ENCODE measurements at regions not wholly inside any gene's neighbourhood (a gene's known extent, or its start where the extent isn't known, plus 50 kb on each side); places are given as distances from the start of the nearest gene placed in this dataset.

- ATAC-seq (no peak), DNase-seq (ENCODE audit: low spot score in 2 of 2) (no peak)
- Mint-ChIP-seq H3K9me3 (no peaks in the 10 kb centered on the region), H3K4me1 (peaks cover 6% of the 10 kb centered on the region), H3K4me3 (no peak overlapping the region), H3K36me3 (no peaks in the 10 kb centered on the region), H3K27ac (no peak overlapping the region)
Measured at GRCh38 chr5:135194126-135194488, 160.1 kb upstream of the PITX1 start.

DNA sequence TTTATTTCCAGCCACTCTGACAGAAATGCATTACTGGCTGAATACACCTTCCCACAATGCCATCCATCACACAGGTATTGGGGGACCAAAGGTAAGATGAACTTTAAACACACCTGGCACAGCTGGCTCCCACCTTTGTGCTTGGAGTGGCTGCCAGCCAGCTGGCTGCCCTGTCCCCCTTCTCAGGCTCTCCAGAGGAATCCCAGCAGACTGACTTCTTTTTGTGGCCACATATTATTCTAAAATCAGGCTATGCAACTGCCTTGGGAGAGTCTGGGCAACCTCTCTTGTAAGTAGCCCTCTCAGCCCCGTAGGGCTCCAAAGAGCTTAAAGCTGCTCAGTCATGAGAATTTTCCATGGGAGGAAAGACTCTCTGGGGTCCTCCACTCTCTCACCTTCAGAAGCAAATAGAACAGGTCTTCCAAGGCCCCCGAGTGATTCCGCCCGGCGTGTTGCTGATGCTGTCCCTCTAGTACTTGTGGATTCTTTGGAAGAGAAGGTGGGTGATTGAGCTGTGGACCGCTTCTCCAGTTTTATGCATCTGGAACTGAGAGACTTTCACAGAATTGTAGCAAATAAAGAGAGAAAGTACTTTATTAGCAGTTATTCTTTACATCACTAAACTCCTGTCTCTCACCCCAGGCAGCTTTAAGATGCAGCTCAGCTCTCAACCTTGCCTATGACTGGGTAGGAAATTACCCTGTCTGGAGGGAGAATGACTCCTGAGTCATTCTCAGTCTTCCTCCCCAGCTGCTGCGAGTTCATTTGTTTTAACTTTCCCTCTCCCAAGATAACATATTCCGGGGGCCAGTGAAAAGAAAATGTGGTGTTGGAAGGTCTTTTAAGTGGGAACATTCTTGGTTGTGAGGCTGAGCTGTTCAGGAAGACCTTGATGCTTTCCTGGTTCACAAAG is 159.4 kb upstream of the PITX1 start:
- Mint-ChIP-seq H3K4me1 (peaks cover 6% of the 10 kb centered on the region), H3K4me3 (no peak overlapping the region), H3K9me3 (no peaks in the 10 kb centered on the region), H3K36me3 (no peaks in the 10 kb centered on the region), H3K27ac (no peak overlapping the region)
- ATAC-seq (no peak), DNase-seq (ENCODE audit: low spot score in 2 of 2) (no peak)

DNA sequence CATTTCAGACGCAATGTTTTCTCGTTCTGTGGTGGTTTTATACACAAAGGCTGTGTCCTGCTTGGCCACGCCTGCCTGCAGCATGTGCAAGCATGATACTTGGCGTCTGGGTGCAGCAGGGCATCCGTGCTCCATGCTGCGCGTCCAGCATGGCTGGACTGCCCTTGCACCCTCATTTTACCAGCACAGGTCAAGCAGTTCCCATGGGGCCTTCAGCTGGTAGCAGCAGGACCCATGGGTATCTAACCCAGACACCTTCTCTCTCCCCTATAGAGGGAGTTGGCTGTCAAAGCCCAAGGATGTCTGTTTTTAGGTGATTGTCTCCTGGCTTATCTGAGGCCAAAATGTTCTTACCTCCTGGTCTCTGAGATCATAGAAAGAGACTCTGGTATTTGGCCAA is 158.3 kb upstream of the PITX1 start:
- H3K36me3 Mint-ChIP-seq = no peaks in the 10 kb centered on the region
- ATAC-seq (no peak), DNase-seq (ENCODE audit: low spot score in 2 of 2) (no peak)
- no peak overlapping the region for H3K27ac Mint-ChIP-seq
- peaks cover 6% of the 10 kb centered on the region for H3K4me1 Mint-ChIP-seq
- no peaks in the 10 kb centered on the region for H3K9me3 Mint-ChIP-seq
- no peak overlapping the region for H3K4me3 Mint-ChIP-seq

- peak; percentile 89 for ATAC-seq
- Mint-ChIP-seq H3K36me3 (no peaks in the 10 kb centered on the region), H3K9me3 (no peaks in the 10 kb centered on the region), H3K27ac (no peak overlapping the region), H3K4me3 (peak overlapping the region; percentile 62), H3K4me1 (peaks cover 6% of the 10 kb centered on the region)
- peak; percentile 52 to 83 for DNase-seq (ENCODE audit: low spot score in 2 of 2)
Measured at GRCh38 chr5:135191084-135191826, 157.2 kb upstream of the PITX1 start.

DNA sequence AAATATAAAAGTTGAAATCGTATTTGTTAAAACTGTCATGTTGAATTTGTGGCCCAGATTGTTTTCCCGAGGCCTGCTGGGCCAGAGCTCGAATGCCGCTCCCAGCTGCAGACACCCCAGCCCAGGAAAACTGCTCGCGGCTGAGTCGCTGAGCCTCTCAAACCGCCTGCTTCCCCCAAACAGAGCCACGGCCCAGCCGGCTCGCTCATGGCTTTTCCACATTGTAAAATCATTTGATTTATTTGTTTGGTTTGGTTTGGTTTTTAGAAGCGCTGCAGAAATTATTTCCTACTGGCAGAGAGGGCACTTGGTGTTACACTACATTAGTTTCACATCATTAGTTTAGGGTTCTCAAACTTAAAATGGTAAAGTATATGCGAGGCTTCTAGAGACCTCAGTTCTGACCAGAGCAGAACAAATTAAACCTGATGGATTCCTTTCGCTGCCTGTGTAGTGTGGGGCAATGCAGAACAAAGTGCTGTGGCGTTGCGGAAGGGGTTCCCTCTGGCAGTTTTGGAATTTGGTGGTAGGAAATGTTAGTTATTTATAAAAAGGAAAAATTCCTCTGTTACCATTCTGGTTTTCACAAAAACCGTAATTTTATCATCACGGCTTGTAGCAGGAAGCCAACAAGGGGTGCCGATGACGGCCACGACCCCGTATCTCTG is 156.5 kb upstream of the PITX1 start:
- H3K9me3 Mint-ChIP-seq = no peaks in the 10 kb centered on the region
- DNase-seq (ENCODE audit: low spot score in 2 of 2) (no peak), ATAC-seq (no peak)
- H3K36me3 Mint-ChIP-seq = no peaks in the 10 kb centered on the region
- H3K27ac Mint-ChIP-seq = no peak overlapping the region
- H3K4me1 Mint-ChIP-seq = peaks cover 6% of the 10 kb centered on the region
- peak overlapping the region; percentile 62 for H3K4me3 Mint-ChIP-seq

GRCh38 chr5:135189024-135189423 is 155.0 kb upstream of the PITX1 start:
- H3K27ac Mint-ChIP-seq = no peak overlapping the region
- no peak overlapping the region for H3K4me3 Mint-ChIP-seq
- H3K9me3 Mint-ChIP-seq = no peaks in the 10 kb centered on the region
- H3K4me1 Mint-ChIP-seq = peaks cover 6% of the 10 kb centered on the region
- ATAC-seq = no peak
- no peak for DNase-seq (ENCODE audit: low spot score in 2 of 2)
- H3K36me3 Mint-ChIP-seq = no peaks in the 10 kb centered on the region

- no peaks in the 10 kb centered on the region for H3K9me3 Mint-ChIP-seq
- H3K4me3 Mint-ChIP-seq = no peak overlapping the region
- peaks cover 6% of the 10 kb centered on the region for H3K4me1 Mint-ChIP-seq
- DNase-seq (ENCODE audit: low spot score in 2 of 2) (no peak), ATAC-seq (no peak)
- no peaks in the 10 kb centered on the region for H3K36me3 Mint-ChIP-seq
- H3K27ac Mint-ChIP-seq = no peak overlapping the region
Measured at GRCh38 chr5:135188233-135188914, 154.3 kb upstream of the PITX1 start.

DNA sequence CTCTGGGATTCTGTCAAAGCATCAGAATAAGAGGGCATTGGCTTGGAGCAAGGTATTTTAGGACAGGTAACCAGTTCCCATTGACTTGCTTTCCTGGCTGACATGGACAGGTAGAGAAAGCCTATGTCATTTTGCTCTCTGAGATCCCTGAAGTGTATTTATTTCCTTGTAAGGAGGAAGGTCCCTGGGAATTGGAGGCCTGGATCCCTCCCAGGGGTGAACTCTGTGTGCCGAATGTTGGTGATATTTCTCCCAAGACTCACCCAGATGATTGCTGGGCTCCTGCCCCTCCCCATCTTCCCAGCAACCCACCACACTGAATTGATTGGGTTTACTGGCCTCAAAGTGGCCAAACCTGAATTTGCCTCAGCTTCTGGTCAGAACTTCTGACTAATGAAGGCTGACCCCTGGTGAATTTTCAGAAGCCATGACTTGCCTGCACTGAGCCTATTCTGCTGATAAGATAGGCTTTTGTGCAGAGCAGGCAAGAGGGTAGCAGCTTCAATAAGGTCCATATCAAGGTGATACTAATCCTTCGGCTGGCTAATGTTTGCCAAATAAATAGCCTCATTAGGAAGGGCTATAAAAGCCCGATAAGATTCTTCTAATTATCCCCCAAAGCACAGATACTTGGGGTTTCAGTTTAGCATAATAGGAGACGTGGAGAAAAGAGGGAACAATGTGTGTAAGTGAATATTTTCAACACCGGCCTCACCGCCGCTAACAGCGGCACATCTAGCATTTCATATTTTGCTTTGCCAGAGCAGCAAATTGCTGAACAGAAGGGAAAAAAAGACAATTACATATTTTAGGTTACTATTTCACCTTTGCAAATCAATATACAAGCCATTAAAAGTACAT is 152.9 kb upstream of the PITX1 start:
- no peak overlapping the region for H3K4me3 Mint-ChIP-seq
- DNase-seq (ENCODE audit: low spot score in 2 of 2) (no peak), ATAC-seq (no peak)
- H3K9me3 Mint-ChIP-seq = no peaks in the 10 kb centered on the region
- no peaks in the 10 kb centered on the region for H3K36me3 Mint-ChIP-seq
- H3K27ac Mint-ChIP-seq = no peak overlapping the region
- H3K4me1 Mint-ChIP-seq = peaks cover 6% of the 10 kb centered on the region

GRCh38 chr5:135185481-135186065 is 151.5 kb upstream of the PITX1 start:
- H3K4me3 Mint-ChIP-seq = no peak overlapping the region
- DNase-seq (ENCODE audit: low spot score in 2 of 2) (no peak), ATAC-seq (peak; percentile 33)
- no peaks in the 10 kb centered on the region for H3K36me3 Mint-ChIP-seq
- H3K27ac Mint-ChIP-seq = no peak overlapping the region
- H3K4me1 Mint-ChIP-seq = no peaks in the 10 kb centered on the region
- no peaks in the 10 kb centered on the region for H3K9me3 Mint-ChIP-seq

DNA sequence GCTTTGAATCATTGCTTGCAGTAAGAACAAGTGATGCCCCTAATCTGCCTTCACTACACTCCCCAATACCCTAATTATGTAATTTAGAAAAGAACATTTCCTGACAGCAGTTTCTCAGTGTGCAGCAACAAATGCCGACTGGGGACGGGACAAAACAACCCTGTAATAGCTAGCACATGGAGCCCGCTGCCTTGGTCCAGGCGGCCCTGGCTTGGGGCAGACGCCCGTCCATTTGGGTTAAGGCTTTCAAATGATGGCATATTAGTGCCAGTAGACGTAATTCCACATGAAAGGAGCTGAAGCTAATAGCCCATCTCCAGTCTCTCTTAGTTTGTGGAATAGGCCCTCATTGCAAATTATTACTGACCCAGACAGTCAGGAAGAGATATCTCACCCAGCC is 150.6 kb upstream of the PITX1 start:
- H3K27ac Mint-ChIP-seq = no peak overlapping the region
- no peaks in the 10 kb centered on the region for H3K4me1 Mint-ChIP-seq
- H3K4me3 Mint-ChIP-seq = no peak overlapping the region
- ATAC-seq (no peak), DNase-seq (ENCODE audit: low spot score in 2 of 2) (no peak)
- no peaks in the 10 kb centered on the region for H3K36me3 Mint-ChIP-seq
- H3K9me3 Mint-ChIP-seq = no peaks in the 10 kb centered on the region

- Mint-ChIP-seq H3K4me1 (no peaks in the 10 kb centered on the region), H3K27ac (no peak overlapping the region), H3K4me3 (no peak overlapping the region), H3K9me3 (no peaks in the 10 kb centered on the region), H3K36me3 (no peaks in the 10 kb centered on the region)
- no peak for ATAC-seq
- DNase-seq (ENCODE audit: low spot score in 2 of 2) = no peak
Measured at GRCh38 chr5:135183464-135183863, 149.4 kb upstream of the PITX1 start.

GRCh38 chr5:135182675-135183074 is 148.6 kb upstream of the PITX1 start:
- peak; percentile 8 for ATAC-seq
- no peak overlapping the region for H3K27ac Mint-ChIP-seq

GRCh38 chr5:135181653-135182052 is 147.6 kb upstream of the PITX1 start:
- Mint-ChIP-seq H3K9me3 (no peaks in the 10 kb centered on the region), H3K36me3 (no peaks in the 10 kb centered on the region), H3K4me1 (no peaks in the 10 kb centered on the region), H3K27ac (no peak overlapping the region), H3K4me3 (no peak overlapping the region)
- no peak for ATAC-seq
- no peak for DNase-seq (ENCODE audit: low spot score in 2 of 2)

More at GRCh38 chr5:135182675-135183074, 148.6 kb upstream of the PITX1 start:
- no peaks in the 10 kb centered on the region for H3K9me3 Mint-ChIP-seq
- H3K4me3 Mint-ChIP-seq = no peak overlapping the region
- H3K36me3 Mint-ChIP-seq = no peaks in the 10 kb centered on the region
- no peak for DNase-seq (ENCODE audit: low spot score in 2 of 2)
- no peaks in the 10 kb centered on the region for H3K4me1 Mint-ChIP-seq

GRCh38 chr5:135179308-135179980 is 145.4 kb upstream of the PITX1 start:
- H3K4me1 Mint-ChIP-seq = no peaks in the 10 kb centered on the region

More at GRCh38 chr5:135179308-135179980, 145.4 kb upstream of the PITX1 start:
- Mint-ChIP-seq H3K9me3 (no peaks in the 10 kb centered on the region), H3K36me3 (no peaks in the 10 kb centered on the region), H3K27ac (no peak overlapping the region), H3K4me3 (no peak overlapping the region)
- ATAC-seq = no peak
- no peak for DNase-seq (ENCODE audit: low spot score in 2 of 2)
